HepG2 (cell line): ENCODE measurements at regions not wholly inside any gene's neighbourhood (a gene's known extent, or its start where the extent isn't known, plus 50 kb on each side); places are given as distances from the start of the nearest gene placed in this dataset.

Source experiments
- ATAC-seq: fragments of 200-7000 bp; cut with Tn5 transposase; 3 replicates; pipeline ENCODE4 v1.9.1; 2020; ENCODE audit warnings: mild to moderate bottlenecking, moderate library complexity
- BruUV-seq: library from RNA; stranded (reverse); fragments of 400-500 nt; replicated peaks from 2 replicates; lab custom pipeline; 2021; lab: Mats Ljungman, UMichigan
- CTCF ChIA-PET: fragments of 300-600 bp; formaldehyde crosslinking; extraction: SDS; loops from one replicate; lab custom pipeline; 2021; ENCODE audit warnings: low total read pairs, inconsistent platforms, low intra/inter-chr PET ratio; lab: Yijun Ruan, JAX
- POLR2A ChIA-PET: fragments of 350-600 bp; sonication (Branson Sonifier 250); formaldehyde crosslinking; loops from one replicate; lab custom pipeline; 2020; ENCODE audit warnings: antibody characterized with exemption, inconsistent platforms; lab: Yijun Ruan, JAX
- DNase-seq: peaks from one replicate; pipeline ENCODE4 v3.0.0-alpha.2; 2015; ENCODE audit warnings: low spot score
- FAIRE-seq: peaks from 3 replicates; lab custom pipeline; 2011; peaks lifted over from hg19 to GRCh38; lab: Jason Lieb, UNC
- H2AFZ ChIP-seq: one replicate; pipeline ENCODE4 v1.6.1; 2011; ENCODE audit warnings: low read length, inconsistent platforms
- H3K27ac ChIP-seq: fragments of 300-600 bp; 3 replicates; pipeline ENCODE4 v1.8.0; 2011; ENCODE audit warnings: mixed run types, mild to moderate bottlenecking, mixed read lengths, low read length, inconsistent platforms; ENCODE audit not compliant: insufficient read depth; ENCODE audit errors: extremely low read length
- H3K27me3 ChIP-seq, 2 experiments: fragments of 200-600 bp in 1 of 2; 2 replicates in 1 of 2; 3 replicates in 1 of 2; pipeline versions ENCODE4 v1.6.0 to v1.8.0; 2011; ENCODE audit warnings: low read length in 2 of 2, mild to moderate bottlenecking in 2 of 2, moderate library complexity in 2 of 2, inconsistent platforms in 1 of 2; ENCODE audit not compliant: insufficient read depth in 2 of 2, control insufficient read depth in 1 of 2
- H3K36me3 ChIP-seq, 2 experiments: fragments of 200-600 bp in 1 of 2; replicated peaks in 1 of 2; 2 replicates in 1 of 2; 3 replicates in 1 of 2; pipeline versions ENCODE4 v1.5.1 to v1.8.0; 2011; ENCODE audit warnings: low read length in 2 of 2, inconsistent platforms in 1 of 2; ENCODE audit not compliant: insufficient read depth in 2 of 2, control insufficient read depth in 1 of 2
- H3K4me1 ChIP-seq: 2 replicates; pipeline ENCODE4 v1.5.1; 2012; ENCODE audit warnings: low read length, inconsistent platforms; ENCODE audit not compliant: insufficient read depth
- H3K4me2 ChIP-seq: 2 replicates; pipeline ENCODE4 v1.6.0; 2011; ENCODE audit warnings: low read depth, low read length, inconsistent platforms
- H3K4me3 ChIP-seq, 3 experiments: fragments of 200-600 bp in 1 of 3; sonication (generic), shearing (Covaris generic) in 1 of 3; replicated peaks in 1 of 3; 2 replicates each; pipeline ENCODE4 v1.5.1; 2011 to 2016; ENCODE audit warnings: low read length in 3 of 3, inconsistent platforms in 2 of 3, low read depth in 2 of 3, mild to moderate bottlenecking in 2 of 3, control low read depth in 1 of 3, mixed read lengths in 1 of 3; ENCODE audit not compliant: insufficient read depth in 1 of 3
- H3K79me2 ChIP-seq: one replicate; pipeline ENCODE4 v1.6.1; 2011; ENCODE audit warnings: low read length, inconsistent platforms; ENCODE audit not compliant: insufficient read depth
- H3K9ac ChIP-seq: 2 replicates; pipeline ENCODE4 v1.6.0; 2011; ENCODE audit warnings: mild to moderate bottlenecking, low read depth, low read length, inconsistent platforms; ENCODE audit not compliant: insufficient read depth
- H3K9me3 ChIP-seq: 2 replicates; pipeline ENCODE4 v1.5.1; 2012; ENCODE audit warnings: mild to moderate bottlenecking, low read length
- H4K20me1 ChIP-seq: 2 replicates; pipeline ENCODE4 v1.6.0; 2011; ENCODE audit warnings: inconsistent platforms, mild to moderate bottlenecking, low read length, moderate library complexity; ENCODE audit not compliant: insufficient read depth
- GATAD2A ChIP-seq: IDR thresholded peaks from 2 replicates; pipeline ENCODE4 v1.6.1; 2016
- HMG20A ChIP-seq: IDR thresholded peaks from 2 replicates; pipeline ENCODE4 v1.6.1; 2016; ENCODE audit warnings: borderline replicate concordance
- HOMEZ ChIP-seq: IDR thresholded peaks from 2 replicates; pipeline ENCODE4 v1.6.1; 2016; ENCODE audit warnings: low read depth
- MED1 ChIP-seq: sonication (generic); formaldehyde crosslinking; IDR thresholded peaks from 2 replicates; pipeline ENCODE4 v1.4.0; 2020; ENCODE audit warnings: missing genetic modification reagents
- NCOA5 ChIP-seq: sonication (generic); formaldehyde crosslinking; IDR thresholded peaks from 2 replicates; pipeline ENCODE4 v1.4.0; 2020; ENCODE audit warnings: missing genetic modification reagents
- NFIC ChIP-seq: IDR thresholded peaks from 2 replicates; pipeline ENCODE4 v1.6.1; 2012; ENCODE audit warnings: mild to moderate bottlenecking, low read length, inconsistent platforms
- NR2F1 ChIP-seq, 2 experiments: fragments of 450-650 bp in 1 of 2; formaldehyde crosslinking in 1 of 2; IDR thresholded peaks; 2 replicates each; pipeline versions ENCODE4 v1.5.0 to v1.6.1; 2016 to 2020; ENCODE audit warnings: mild to moderate bottlenecking in 1 of 2, missing compliant biosample characterization in 1 of 2, missing genetic modification reagents in 1 of 2, moderate library complexity in 1 of 2
- PAX8 ChIP-seq: sonication (generic); formaldehyde crosslinking; IDR thresholded peaks from 2 replicates; pipeline ENCODE4 v1.8.0; 2022; ENCODE audit warnings: mild to moderate bottlenecking, missing genetic modification reagents, borderline replicate concordance
- REXO4 ChIP-seq: sonication (generic); formaldehyde crosslinking; IDR thresholded peaks from 2 replicates; pipeline ENCODE4 v1.8.0; 2022; ENCODE audit warnings: missing genetic modification reagents, mild to moderate bottlenecking, borderline replicate concordance
- RXRB ChIP-seq: IDR thresholded peaks from 2 replicates; pipeline ENCODE4 v1.6.1; 2016; ENCODE audit warnings: borderline replicate concordance, missing genetic modification reagents, missing compliant biosample characterization
- ZBTB25 ChIP-seq: IDR thresholded peaks from 2 replicates; pipeline ENCODE4 v1.6.1; 2018; ENCODE audit warnings: missing genetic modification reagents
- ZBTB7A ChIP-seq: sonication (generic); formaldehyde crosslinking; IDR thresholded peaks from 2 replicates; pipeline ENCODE4 v1.8.0; 2022; ENCODE audit warnings: mild to moderate bottlenecking, missing genetic modification reagents
- ZNF275 ChIP-seq: sonication (generic); formaldehyde crosslinking; IDR thresholded peaks from 2 replicates; pipeline ENCODE4 v1.8.0; 2022; ENCODE audit warnings: missing genetic modification reagents, mild to moderate bottlenecking, inconsistent platforms, borderline replicate concordance
- ZNF614 ChIP-seq: IDR thresholded peaks from 2 replicates; pipeline ENCODE4 v1.6.1; 2018; ENCODE audit warnings: missing biosample characterization, missing genetic modification reagents, inconsistent platforms, borderline replicate concordance
- ZSCAN9 ChIP-seq: IDR thresholded peaks from 2 replicates; pipeline ENCODE4 v1.6.1; 2016; ENCODE audit warnings: borderline replicate concordance
- WGBS: methylation state at CpG from one replicate; pipeline ENCODE4 v1.1.6; 2017; ENCODE audit warnings: low lambda C conversion rate; 5-methylcytosine and 5-hydroxymethylcytosine counted together
- in situ Hi-C: cut with HindIII; loops from 2 replicates; pipeline ENCODE4 v1.10.0; 2017; ENCODE audit warnings: low pct_unique_long_range_greater_than_20kb; ENCODE audit not compliant: extremely low pct_ligation_motif_present
- intact Hi-C: fragments of 100-400 bp; cut with micrococcal nuclease; formaldehyde crosslinking; loops from one replicate; pipeline ENCODE4 v1.10.0; 2022; ENCODE audit not compliant: unreplicated experiment
- TF ChIP-seq, protein P1 (sequence below): sonication (generic); formaldehyde crosslinking; IDR thresholded peaks from 2 replicates; pipeline ENCODE4 v1.5.1; 2020; ENCODE audit warnings: missing genetic modification reagents, mild to moderate bottlenecking, borderline replicate concordance
- TF ChIP-seq, protein P2 (sequence below): IDR thresholded peaks from 2 replicates; pipeline ENCODE4 v1.6.1; 2016

GRCh38 chr5:116766470-116766947 lies 191.9 kb upstream of the SEMA6A start (continued):
- peak; percentile 37; the same call in 1 of the 2 replicates for TF ChIP-seq ZBTB25 (CRISPR knock-in tag)
- 0 out of 4 replicates have a peak, but pooled peaks of 1 of the 2 experiments have one; percentile 6 for TF ChIP-seq NR2F1 (CRISPR knock-in tag; IDR thresholded peaks at IDR 0.05)

DNA sequence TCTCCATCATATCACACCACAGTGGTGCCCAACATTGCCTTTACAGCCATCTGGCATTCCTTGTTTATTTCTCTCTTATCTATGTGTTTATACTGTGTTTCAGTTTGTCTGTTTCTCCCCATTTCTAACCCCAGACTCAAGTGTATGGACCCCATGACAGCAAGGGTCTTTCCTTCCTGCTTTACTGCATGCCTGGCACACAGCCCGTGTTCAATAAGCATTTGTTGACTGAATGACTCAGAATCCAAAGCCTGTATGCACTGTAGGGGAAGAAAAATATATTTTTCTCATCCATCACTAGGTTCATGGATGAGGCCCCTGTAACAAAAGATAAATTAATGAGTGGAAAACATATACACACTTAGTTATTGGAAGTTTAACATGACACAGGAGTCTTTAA lies 190.8 kb upstream of the SEMA6A start:
- H3K4me3 ChIP-seq = no peak overlapping the region
- ChIA-PET CTCF (no interaction called here), POLR2A (interaction anchor here (1.0 kb wide), 1 partner anchor 99 kb away, joined by 3 read pairs; no protein-coding TSS in a partner anchor)
- in situ Hi-C loops = loop anchor here (10.0 kb wide), 1 partner anchor 99 kb away; no protein-coding TSS in a partner anchor
- H3K79me2 ChIP-seq = no peaks in the 10 kb centered on the region
- peak overlapping the region; percentile 39; the same call in 1 of the 2 replicates for H3K4me2 ChIP-seq
- FAIRE-seq (no peak), ATAC-seq (peak; percentile 80), DNase-seq (peak; percentile 83)
- no peak overlapping the region for H3K27ac ChIP-seq
- H3K4me1 ChIP-seq = peaks cover 78% of the 10 kb centered on the region
- H3K27me3 ChIP-seq = no peaks in the 10 kb centered on the region
- no peak overlapping the region for H3K9ac ChIP-seq
- intact Hi-C loops = loop anchor here (10.0 kb wide), 4 partner anchors 99 to 631 kb away; partner anchors contain the start of gene SEMA6A
- 0% methylated on average over 1 of the region's 1 CpG for WGBS
- H4K20me1 ChIP-seq = no peaks in the 10 kb centered on the region
- no peaks in the 10 kb centered on the region for H3K9me3 ChIP-seq
- H2AFZ ChIP-seq = no peak overlapping the region
- H3K36me3 ChIP-seq = no peaks in the 10 kb centered on the region
- BruUV-seq = no TSS peak
- no peak for TF ChIP-seq ZNF275 (CRISPR knock-in tag)
- no peak for TF ChIP-seq REXO4 (CRISPR knock-in tag)
- TF ChIP-seq, protein P1, sequence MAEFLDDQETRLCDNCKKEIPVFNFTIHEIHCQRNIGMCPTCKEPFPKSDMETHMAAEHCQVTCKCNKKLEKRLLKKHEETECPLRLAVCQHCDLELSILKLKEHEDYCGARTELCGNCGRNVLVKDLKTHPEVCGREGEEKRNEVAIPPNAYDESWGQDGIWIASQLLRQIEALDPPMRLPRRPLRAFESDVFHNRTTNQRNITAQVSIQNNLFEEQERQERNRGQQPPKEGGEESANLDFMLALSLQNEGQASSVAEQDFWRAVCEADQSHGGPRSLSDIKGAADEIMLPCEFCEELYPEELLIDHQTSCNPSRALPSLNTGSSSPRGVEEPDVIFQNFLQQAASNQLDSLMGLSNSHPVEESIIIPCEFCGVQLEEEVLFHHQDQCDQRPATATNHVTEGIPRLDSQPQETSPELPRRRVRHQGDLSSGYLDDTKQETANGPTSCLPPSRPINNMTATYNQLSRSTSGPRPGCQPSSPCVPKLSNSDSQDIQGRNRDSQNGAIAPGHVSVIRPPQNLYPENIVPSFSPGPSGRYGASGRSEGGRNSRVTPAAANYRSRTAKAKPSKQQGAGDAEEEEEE = no peak
- peak; percentile 40; the same call in 1 of the 2 replicates for TF ChIP-seq HOMEZ (CRISPR knock-in tag)
- TF ChIP-seq, protein P2, sequence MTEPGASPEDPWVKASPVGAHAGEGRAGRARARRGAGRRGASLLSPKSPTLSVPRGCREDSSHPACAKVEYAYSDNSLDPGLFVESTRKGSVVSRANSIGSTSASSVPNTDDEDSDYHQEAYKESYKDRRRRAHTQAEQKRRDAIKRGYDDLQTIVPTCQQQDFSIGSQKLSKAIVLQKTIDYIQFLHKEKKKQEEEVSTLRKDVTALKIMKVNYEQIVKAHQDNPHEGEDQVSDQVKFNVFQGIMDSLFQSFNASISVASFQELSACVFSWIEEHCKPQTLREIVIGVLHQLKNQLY (CRISPR knock-in tag) = 0 out of 2 replicates have a peak, but pooled peaks have one; percentile 61
- TF ChIP-seq ZSCAN9 (CRISPR knock-in tag) = no peak
- TF ChIP-seq RXRB (CRISPR knock-in tag) = peak; percentile 47; the same call in 1 of the 2 replicates
- TF ChIP-seq GATAD2A (CRISPR knock-in tag) = peak; percentile 93
- TF ChIP-seq MED1 (CRISPR knock-in tag) = peak; percentile 61; the same call in 1 of the 2 replicates
- peak; percentile 93 for TF ChIP-seq NFIC
- 0 out of 2 replicates have a peak, but pooled peaks have one; percentile 42 for TF ChIP-seq ZNF614 (CRISPR knock-in tag)
- peak; percentile 73; the same call in 1 of the 2 replicates for TF ChIP-seq ZBTB7A (CRISPR knock-in tag)
- no peak for TF ChIP-seq PAX8 (CRISPR knock-in tag)
- no peak for TF ChIP-seq NCOA5 (CRISPR knock-in tag)
- peak; percentile 83 for TF ChIP-seq HMG20A (CRISPR knock-in tag)
